ENCODE measurements at regions not wholly inside any gene's neighbourhood (a gene's known extent, or its start where the extent isn't known, plus 50 kb on each side); places are given as distances from the start of the nearest gene placed in this dataset.
"Not testable (repeated sequence)": the region's sequence is repeated elsewhere in the genome, so short reads cannot be mapped to it uniquely, and the experiment has no call there.

DNA sequence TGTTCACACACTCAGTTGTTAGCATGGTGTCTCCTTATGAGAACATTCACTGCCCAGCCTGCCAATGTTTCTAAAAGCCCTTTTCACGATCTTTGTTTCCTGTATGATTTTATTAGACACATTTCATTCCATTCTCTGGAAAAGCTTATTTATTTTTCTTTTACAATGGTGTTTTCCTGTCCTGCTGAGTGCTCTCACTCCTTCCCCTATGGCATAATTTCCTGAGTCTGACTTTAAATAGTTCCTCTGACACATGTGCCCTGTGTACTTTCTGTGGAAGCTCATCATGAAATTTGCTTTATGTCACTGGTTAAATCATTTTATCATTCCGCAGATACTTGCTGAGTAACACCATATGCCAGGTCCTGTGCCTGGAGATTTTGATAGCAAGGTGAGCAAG lies 612.0 kb downstream of the FLRT2 start:
- H3K36me3 Mint-ChIP-seq (ENCODE audit: low read depth) = no peaks in the 10 kb centered on the region
- H3K9me3 Mint-ChIP-seq = no peaks in the 10 kb centered on the region

DNA sequence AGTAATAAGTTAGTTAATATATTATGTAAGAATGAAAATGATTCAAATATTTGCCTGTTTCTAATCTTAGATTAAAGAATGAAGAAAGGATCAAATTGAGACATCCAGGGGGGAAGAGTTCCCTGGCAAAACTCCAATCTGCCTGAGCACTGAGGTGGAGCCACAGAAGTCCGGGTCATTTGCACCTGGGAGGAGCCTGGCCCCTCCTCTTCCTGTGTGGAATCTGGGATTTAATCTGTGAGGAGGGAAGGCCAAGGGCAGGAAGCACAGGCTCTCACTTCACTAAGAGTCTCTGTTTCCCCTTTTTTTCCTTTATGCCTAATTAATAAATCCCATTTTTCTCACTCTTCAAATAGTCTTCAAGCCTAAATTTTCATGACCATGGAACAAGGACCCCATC lies 599.5 kb downstream of the FLRT2 start:
- no peaks in the 10 kb centered on the region for H3K4me1 Mint-ChIP-seq
- H3K27me3 Mint-ChIP-seq (ENCODE audit: low read depth, poor library complexity) = no peaks in the 10 kb centered on the region
- no peaks in the 10 kb centered on the region for H3K9me3 Mint-ChIP-seq
- TF ChIP-seq, protein P1, sequence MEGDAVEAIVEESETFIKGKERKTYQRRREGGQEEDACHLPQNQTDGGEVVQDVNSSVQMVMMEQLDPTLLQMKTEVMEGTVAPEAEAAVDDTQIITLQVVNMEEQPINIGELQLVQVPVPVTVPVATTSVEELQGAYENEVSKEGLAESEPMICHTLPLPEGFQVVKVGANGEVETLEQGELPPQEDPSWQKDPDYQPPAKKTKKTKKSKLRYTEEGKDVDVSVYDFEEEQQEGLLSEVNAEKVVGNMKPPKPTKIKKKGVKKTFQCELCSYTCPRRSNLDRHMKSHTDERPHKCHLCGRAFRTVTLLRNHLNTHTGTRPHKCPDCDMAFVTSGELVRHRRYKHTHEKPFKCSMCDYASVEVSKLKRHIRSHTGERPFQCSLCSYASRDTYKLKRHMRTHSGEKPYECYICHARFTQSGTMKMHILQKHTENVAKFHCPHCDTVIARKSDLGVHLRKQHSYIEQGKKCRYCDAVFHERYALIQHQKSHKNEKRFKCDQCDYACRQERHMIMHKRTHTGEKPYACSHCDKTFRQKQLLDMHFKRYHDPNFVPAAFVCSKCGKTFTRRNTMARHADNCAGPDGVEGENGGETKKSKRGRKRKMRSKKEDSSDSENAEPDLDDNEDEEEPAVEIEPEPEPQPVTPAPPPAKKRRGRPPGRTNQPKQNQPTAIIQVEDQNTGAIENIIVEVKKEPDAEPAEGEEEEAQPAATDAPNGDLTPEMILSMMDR (IDR thresholded peaks at IDR 0.05) = no peak
- no peaks in the 10 kb centered on the region for H3K36me3 Mint-ChIP-seq (ENCODE audit: low read depth)
- H3K4me3 Mint-ChIP-seq = no peak overlapping the region
- no peak overlapping the region for H3K27ac Mint-ChIP-seq
- no peak for DNase-seq

More for the DNA sequence above, 612.0 kb downstream of the FLRT2 start:
- H3K27ac Mint-ChIP-seq = no peak overlapping the region
- no peak for DNase-seq
- TF ChIP-seq, protein P1 (IDR thresholded peaks at IDR 0.05) = no peak
- H3K4me1 Mint-ChIP-seq = no peaks in the 10 kb centered on the region
- H3K4me3 Mint-ChIP-seq = no peak overlapping the region
- no peaks in the 10 kb centered on the region for H3K27me3 Mint-ChIP-seq (ENCODE audit: low read depth, poor library complexity)

DNA sequence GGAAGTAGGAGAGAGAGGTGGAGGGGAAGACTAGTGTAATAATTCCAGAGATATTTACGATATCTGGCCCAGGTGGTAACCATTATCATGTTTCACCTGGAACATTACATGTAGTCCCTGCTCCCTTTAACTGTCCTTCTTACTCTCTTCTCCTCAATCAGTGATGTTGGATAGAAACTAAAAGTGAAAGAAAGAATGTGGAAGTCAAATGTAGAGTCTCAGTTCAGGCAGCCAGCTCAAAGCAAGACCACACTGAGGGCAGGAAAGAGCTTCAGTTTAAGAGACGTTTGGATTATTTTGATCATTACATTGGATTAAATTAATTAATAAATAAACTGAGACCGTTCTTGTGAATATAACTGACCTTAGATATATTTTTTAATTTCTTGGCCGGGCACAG lies 594.4 kb downstream of the FLRT2 start:
- H3K27me3 Mint-ChIP-seq (ENCODE audit: low read depth, poor library complexity) = no peaks in the 10 kb centered on the region
- H3K4me3 Mint-ChIP-seq = no peak overlapping the region
- H3K27ac Mint-ChIP-seq = no peak overlapping the region
- H3K4me1 Mint-ChIP-seq = no peaks in the 10 kb centered on the region
- no peak for DNase-seq
- no peaks in the 10 kb centered on the region for H3K36me3 Mint-ChIP-seq (ENCODE audit: low read depth)
- no peaks in the 10 kb centered on the region for H3K9me3 Mint-ChIP-seq
- TF ChIP-seq, protein P1 (IDR thresholded peaks at IDR 0.05) = no peak

DNA sequence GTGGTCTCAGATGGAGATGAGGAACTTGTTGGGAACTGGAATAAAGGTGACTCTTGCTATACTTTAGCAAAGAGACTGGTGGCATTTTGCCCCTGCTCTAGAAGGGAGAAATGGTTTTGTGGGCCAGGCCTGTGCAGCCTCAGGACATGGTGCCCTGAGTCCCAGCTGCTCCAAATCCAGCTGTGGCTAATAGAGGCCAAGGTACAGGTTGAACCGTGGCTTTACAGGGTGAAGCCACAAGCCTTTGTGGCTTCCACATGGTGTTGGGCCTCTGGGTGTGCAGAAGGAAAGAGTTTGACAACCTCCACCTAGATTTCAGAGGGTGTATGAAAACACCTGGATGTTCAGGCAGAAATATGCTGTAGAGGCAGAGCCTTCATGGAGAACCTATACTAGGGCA lies 586.0 kb downstream of the FLRT2 start:
- H3K27me3 Mint-ChIP-seq (ENCODE audit: low read depth, poor library complexity) = no peaks in the 10 kb centered on the region
- no peak for DNase-seq
- no peak overlapping the region for H3K4me3 Mint-ChIP-seq
- H3K4me1 Mint-ChIP-seq = no peaks in the 10 kb centered on the region
- H3K27ac Mint-ChIP-seq = no peak overlapping the region
- TF ChIP-seq, protein P1 (IDR thresholded peaks at IDR 0.05) = no peak
- H3K9me3 Mint-ChIP-seq = no peaks in the 10 kb centered on the region
- no peaks in the 10 kb centered on the region for H3K36me3 Mint-ChIP-seq (ENCODE audit: low read depth)

DNA sequence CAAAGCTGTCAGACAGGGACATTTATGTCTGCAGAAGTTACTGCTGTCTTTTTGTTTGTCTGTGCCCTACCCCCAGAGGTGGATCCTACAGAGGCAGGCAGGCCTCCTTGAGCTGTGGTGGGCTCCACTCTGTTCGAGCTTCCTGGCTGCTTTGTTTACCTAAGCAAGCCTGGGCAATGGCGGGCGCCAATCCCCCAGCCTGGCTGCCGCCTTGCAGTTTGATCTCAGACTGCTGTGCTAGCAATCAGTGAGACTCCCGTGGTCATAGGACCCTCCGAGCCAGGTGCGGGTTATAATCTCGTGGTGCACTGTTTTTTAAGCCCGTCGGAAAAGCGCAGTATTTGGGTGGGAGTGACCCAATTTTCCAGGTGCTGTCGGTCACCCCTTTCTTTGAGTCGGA lies 580.9 kb downstream of the FLRT2 start:
- DNase-seq; H3K27me3 Mint-ChIP-seq (ENCODE audit: low read depth, poor library complexity); H3K4me3 Mint-ChIP-seq; H3K36me3 Mint-ChIP-seq (ENCODE audit: low read depth); H3K4me1 Mint-ChIP-seq: not testable (repeated sequence)
- H3K27ac Mint-ChIP-seq = peak overlapping the region; percentile 64
- H3K9me3 Mint-ChIP-seq = peaks cover 10% of the 10 kb centered on the region

DNA sequence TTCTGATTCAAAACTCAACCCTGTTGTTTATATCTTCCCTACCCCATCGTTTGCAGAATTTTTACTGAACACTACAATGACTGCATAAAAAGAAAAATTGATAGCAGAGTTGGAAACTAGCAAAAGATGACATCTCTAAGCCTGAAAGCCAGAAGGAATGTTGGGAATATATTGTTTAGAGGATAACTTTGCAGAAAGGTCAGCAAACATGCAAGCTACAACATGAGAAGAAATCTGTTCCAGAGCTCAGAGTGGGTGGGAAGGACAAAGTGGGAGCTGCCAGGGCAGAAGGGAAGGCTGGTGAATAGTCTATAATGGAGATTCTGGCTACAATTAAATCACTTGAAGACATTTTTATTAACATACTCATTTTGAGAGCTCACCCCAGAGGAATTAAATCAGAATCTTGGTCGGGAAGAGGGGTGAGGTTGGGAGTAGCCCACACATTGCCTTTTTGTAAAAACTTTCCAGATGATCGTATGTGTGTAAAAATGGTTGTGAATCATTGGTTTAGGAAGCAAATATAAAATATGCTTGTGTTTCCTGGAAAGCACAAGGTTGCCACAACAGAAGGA lies 574.8 kb downstream of the FLRT2 start:
- Mint-ChIP-seq H3K27ac (no peak overlapping the region), H3K27me3 (ENCODE audit: low read depth, poor library complexity) (no peaks in the 10 kb centered on the region), H3K4me3 (no peak overlapping the region), H3K9me3 (peaks cover 25% of the 10 kb centered on the region), H3K36me3 (ENCODE audit: low read depth) (peaks cover 6% of the 10 kb centered on the region), H3K4me1 (no peaks in the 10 kb centered on the region)
- TF ChIP-seq, protein P1 (IDR thresholded peaks at IDR 0.05) = no peak
- DNase-seq = no peak

All from nephron progenitor cell (in vitro differentiated cells).